ENCODE measurements at regions not wholly inside any gene's neighbourhood (a gene's known extent, or its start where the extent isn't known, plus 50 kb on each side); places are given as distances from the start of the nearest gene placed in this dataset.

GRCh38 chr15:35850284-35850683 lies 304.3 kb upstream of the DPH6 start:
- Histone ChIP-seq H3F3A (ENCODE audit: insufficient read depth, low read length, poor library complexity, severe bottlenecking) (no peaks in the 10 kb centered on the region), H3K4me3 (ENCODE audit: low read length) (no peak overlapping the region), H4K20me1 (ENCODE audit: insufficient read depth) (no peaks in the 10 kb centered on the region), H3K27ac (ENCODE audit: low read length) (no peak overlapping the region), H2AFZ (ENCODE audit: low read depth, low read length) (no peak overlapping the region), H3K4me2 (ENCODE audit: low read length) (no peak overlapping the region), H3K9ac (ENCODE audit: low read length) (no peak overlapping the region), H3K9me3 (ENCODE audit: low read length) (no peaks in the 10 kb centered on the region), H3K79me2 (replicated peaks; ENCODE audit: insufficient read depth, low read length) (no peaks in the 10 kb centered on the region), H3K27me3 (ENCODE audit: insufficient read depth, low read depth, low read length) (no peaks in the 10 kb centered on the region), H3K9me2 (ENCODE audit: insufficient read depth, low read length) (no peaks in the 10 kb centered on the region), H3K36me3 (ENCODE audit: insufficient read depth, low read length) (no peaks in the 10 kb centered on the region)
- TF ChIP-seq CTCF (IDR thresholded peaks at IDR 0.05; ENCODE audit: poor library complexity, severe bottlenecking): no peak
- TF ChIP-seq SMC3 (conservative IDR thresholded peaks at IDR 0.05; ENCODE audit: poor library complexity): no peak
- TF ChIP-seq RAD21 (conservative IDR thresholded peaks at IDR 0.05): no peak
- no peak for TF ChIP-seq EZH2 (IDR thresholded peaks at IDR 0.05; ENCODE audit: borderline replicate concordance, insufficient read depth, low read length, poor library complexity, severe bottlenecking)
- TF ChIP-seq REST (IDR thresholded peaks at IDR 0.05; ENCODE audit: borderline replicate concordance): no peak
- no peak for TF ChIP-seq MXI1 (conservative IDR thresholded peaks at IDR 0.05; ENCODE audit: poor library complexity, severe bottlenecking)
- no peak for TF ChIP-seq TAF1 (IDR thresholded peaks at IDR 0.05; ENCODE audit: low read depth)
- no peak for TF ChIP-seq POLR2AphosphoS5 (IDR thresholded peaks at IDR 0.05)
- TF ChIP-seq EP300 (conservative IDR thresholded peaks at IDR 0.05; ENCODE audit: poor library complexity, severe bottlenecking): no peak

- TF ChIP-seq EP300 (conservative IDR thresholded peaks at IDR 0.05; ENCODE audit: poor library complexity, severe bottlenecking) (no peak), TAF1 (IDR thresholded peaks at IDR 0.05; ENCODE audit: low read depth) (no peak), POLR2AphosphoS5 (IDR thresholded peaks at IDR 0.05) (no peak), EZH2 (IDR thresholded peaks at IDR 0.05; ENCODE audit: borderline replicate concordance, insufficient read depth, low read length, poor library complexity, severe bottlenecking) (no peak), SMC3 (conservative IDR thresholded peaks at IDR 0.05; ENCODE audit: poor library complexity) (no peak), MXI1 (conservative IDR thresholded peaks at IDR 0.05; ENCODE audit: poor library complexity, severe bottlenecking) (no peak), REST (IDR thresholded peaks at IDR 0.05; ENCODE audit: borderline replicate concordance) (no peak), RAD21 (conservative IDR thresholded peaks at IDR 0.05) (no peak), CTCF (IDR thresholded peaks at IDR 0.05; ENCODE audit: poor library complexity, severe bottlenecking) (no peak)
- Histone ChIP-seq H3K79me2 (replicated peaks; ENCODE audit: insufficient read depth, low read length) (no peaks in the 10 kb centered on the region), H3K27ac (ENCODE audit: low read length) (no peak overlapping the region), H3K4me2 (ENCODE audit: low read length) (no peak overlapping the region), H3K9me3 (ENCODE audit: low read length) (no peaks in the 10 kb centered on the region), H3K9me2 (ENCODE audit: insufficient read depth, low read length) (no peaks in the 10 kb centered on the region), H3K36me3 (ENCODE audit: insufficient read depth, low read length) (no peaks in the 10 kb centered on the region), H3K9ac (ENCODE audit: low read length) (no peak overlapping the region), H3K27me3 (ENCODE audit: insufficient read depth, low read depth, low read length) (no peaks in the 10 kb centered on the region), H2AFZ (ENCODE audit: low read depth, low read length) (no peak overlapping the region), H3K4me3 (ENCODE audit: low read length) (no peak overlapping the region), H4K20me1 (ENCODE audit: insufficient read depth) (no peaks in the 10 kb centered on the region), H3F3A (ENCODE audit: insufficient read depth, low read length, poor library complexity, severe bottlenecking) (no peaks in the 10 kb centered on the region)
Measured at GRCh38 chr15:35851491-35851890, 305.5 kb upstream of the DPH6 start.

All from neural cell (in vitro differentiated cells).